A673 (cell line): ENCODE measurements at regions not wholly inside any gene's neighbourhood (a gene's known extent, or its start where the extent isn't known, plus 50 kb on each side); places are given as distances from the start of the nearest gene placed in this dataset.

Experiments
- BruUV-seq: library from RNA; stranded (reverse); fragments of 400-500 nt; replicated peaks from 2 replicates; lab custom pipeline; 2021; lab: Mats Ljungman, UMichigan
- CTCF ChIA-PET: fragments of 300-600 bp; sonication (Branson Sonifier 250); formaldehyde crosslinking; loops from one replicate; lab custom pipeline; 2022; ENCODE audit warnings: antibody characterized with exemption; lab: Charles Lee
- POLR2A ChIA-PET: fragments of 300-600 bp; sonication (Branson Sonifier 250); formaldehyde crosslinking; loops from one replicate; lab custom pipeline; 2022; ENCODE audit warnings: antibody characterized with exemption; ENCODE audit not compliant: low non-redundant PET; lab: Charles Lee
- DNase-seq: peaks from one replicate; pipeline ENCODE4 v3.0.0-alpha.2; 2015; ENCODE audit warnings: low spot score
- H3K27ac ChIP-seq: fragments of 200-600 bp; sonication (generic); 2 replicates; pipeline ENCODE4 v1.5.1; 2016; ENCODE audit warnings: mixed run types, low read depth, mild to moderate bottlenecking, mixed read lengths, antibody characterized with exemption, low read length; ENCODE audit not compliant: poor library complexity, severe bottlenecking
- H3K27me3 ChIP-seq: fragments of 200-600 bp; sonication (generic); replicated peaks from 2 replicates; pipeline ENCODE4 v1.6.1; 2017; ENCODE audit warnings: mixed run types, low read depth, mild to moderate bottlenecking, mixed read lengths, antibody characterized with exemption, low read length; ENCODE audit not compliant: insufficient read depth, poor library complexity
- H3K36me3 ChIP-seq: fragments of 200-600 bp; sonication (generic); 2 replicates; pipeline ENCODE4 v1.6.1; 2016; ENCODE audit warnings: mixed run types, mild to moderate bottlenecking, mixed read lengths, antibody characterized with exemption, low read length; ENCODE audit not compliant: insufficient read depth, poor library complexity, severe bottlenecking
- H3K4me1 ChIP-seq: fragments of 200-600 bp; sonication (generic); 2 replicates; pipeline ENCODE4 v1.6.1; 2017; ENCODE audit warnings: mixed run types, mild to moderate bottlenecking, mixed read lengths, antibody characterized with exemption, low read length; ENCODE audit not compliant: insufficient read depth, poor library complexity, severe bottlenecking
- H3K4me3 ChIP-seq: fragments of 200-600 bp; sonication (generic); 2 replicates; pipeline ENCODE4 v1.5.1; 2016; ENCODE audit warnings: low read depth, mixed run types, mild to moderate bottlenecking, mixed read lengths, low read length; ENCODE audit not compliant: poor library complexity, severe bottlenecking
- H3K9me3 ChIP-seq: fragments of 200-600 bp; sonication (generic); 2 replicates; pipeline ENCODE4 v1.6.1; 2016; ENCODE audit warnings: mixed run types, low read depth, mild to moderate bottlenecking, mixed read lengths, antibody characterized with exemption, low read length; ENCODE audit not compliant: poor library complexity, severe bottlenecking
- EZH2 ChIP-seq: fragments of 200-600 bp; sonication (generic); IDR thresholded peaks from 2 replicates; pipeline ENCODE4 v1.6.1; 2017; ENCODE audit warnings: borderline replicate concordance, low read depth, mild to moderate bottlenecking, mixed read lengths, antibody characterized with exemption, low read length; ENCODE audit not compliant: poor library complexity, severe bottlenecking
- intact Hi-C: fragments of 100-400 bp; cut with micrococcal nuclease; formaldehyde crosslinking; loops from one replicate; pipeline ENCODE4 v1.10.0; 2022; ENCODE audit not compliant: unreplicated experiment
- TF ChIP-seq, protein P1 (sequence below): fragments of 300-800, 200-600 bp; sonication (generic); conservative IDR thresholded peaks from 2 replicates; pipeline ENCODE4 v1.5.1; 2017; ENCODE audit warnings: low read depth, mild to moderate bottlenecking, antibody characterized with exemption, low read length, moderate library complexity, mixed read lengths

DNA sequence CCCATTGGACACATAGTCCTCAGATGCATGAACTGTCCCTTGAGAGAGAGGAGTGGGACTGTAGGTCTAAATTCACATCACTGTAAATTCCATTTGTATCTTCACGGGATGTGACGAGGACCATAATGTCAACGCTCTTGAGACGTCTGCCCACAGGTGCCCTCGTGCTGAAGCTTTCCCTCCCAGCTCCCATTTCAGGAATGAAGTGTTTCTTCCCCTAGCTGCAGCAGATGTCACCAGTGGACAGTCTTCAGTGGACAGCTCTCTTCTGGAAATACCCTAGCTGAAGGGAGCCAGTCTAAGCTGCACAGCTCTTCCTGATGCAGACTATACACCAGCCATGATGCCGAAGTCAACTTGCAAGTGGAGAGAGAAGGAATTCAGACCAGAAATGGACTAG, 217.4 kb upstream of the ECI2 start:
- Histone ChIP-seq H3K9me3 (no peaks in the 10 kb centered on the region), H3K4me1 (peaks cover 9% of the 10 kb centered on the region), H3K27ac (no peak overlapping the region), H3K27me3 (no peaks in the 10 kb centered on the region), H3K36me3 (no peaks in the 10 kb centered on the region), H3K4me3 (no peak overlapping the region)
- no TSS peak for BruUV-seq
- ChIA-PET CTCF (no interaction called here), POLR2A (no interaction called here)
- TF ChIP-seq EZH2: no peak
- TF ChIP-seq, protein P1, sequence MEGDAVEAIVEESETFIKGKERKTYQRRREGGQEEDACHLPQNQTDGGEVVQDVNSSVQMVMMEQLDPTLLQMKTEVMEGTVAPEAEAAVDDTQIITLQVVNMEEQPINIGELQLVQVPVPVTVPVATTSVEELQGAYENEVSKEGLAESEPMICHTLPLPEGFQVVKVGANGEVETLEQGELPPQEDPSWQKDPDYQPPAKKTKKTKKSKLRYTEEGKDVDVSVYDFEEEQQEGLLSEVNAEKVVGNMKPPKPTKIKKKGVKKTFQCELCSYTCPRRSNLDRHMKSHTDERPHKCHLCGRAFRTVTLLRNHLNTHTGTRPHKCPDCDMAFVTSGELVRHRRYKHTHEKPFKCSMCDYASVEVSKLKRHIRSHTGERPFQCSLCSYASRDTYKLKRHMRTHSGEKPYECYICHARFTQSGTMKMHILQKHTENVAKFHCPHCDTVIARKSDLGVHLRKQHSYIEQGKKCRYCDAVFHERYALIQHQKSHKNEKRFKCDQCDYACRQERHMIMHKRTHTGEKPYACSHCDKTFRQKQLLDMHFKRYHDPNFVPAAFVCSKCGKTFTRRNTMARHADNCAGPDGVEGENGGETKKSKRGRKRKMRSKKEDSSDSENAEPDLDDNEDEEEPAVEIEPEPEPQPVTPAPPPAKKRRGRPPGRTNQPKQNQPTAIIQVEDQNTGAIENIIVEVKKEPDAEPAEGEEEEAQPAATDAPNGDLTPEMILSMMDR: no peak
- intact Hi-C loops: no loop called here
- DNase-seq: no peak

DNA sequence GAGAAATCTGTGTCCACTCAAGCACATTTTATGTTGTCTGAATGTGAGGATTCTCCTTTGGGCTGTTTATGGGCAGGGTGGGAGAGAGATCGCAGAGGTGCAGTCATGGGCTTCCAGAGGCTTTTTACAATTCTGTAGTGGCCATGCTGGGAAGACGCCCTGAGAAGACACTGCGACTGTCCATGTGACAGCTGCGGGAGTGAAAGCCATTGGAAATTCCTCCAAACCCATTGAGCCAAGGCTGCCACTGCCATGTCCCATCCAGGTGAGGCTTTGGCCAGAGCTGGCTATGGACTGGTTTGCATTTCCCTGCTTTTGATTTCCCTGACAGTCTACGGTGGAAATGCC, 216.9 kb upstream of the ECI2 start:
- ChIA-PET CTCF (no interaction called here), POLR2A (interaction anchor here (0.6 kb wide), 1 partner anchor 490 kb away, joined by 8 read pairs; no protein-coding TSS in a partner anchor)
- TF ChIP-seq, protein P1: no peak
- TF ChIP-seq EZH2: no peak
- no TSS peak for BruUV-seq
- Histone ChIP-seq H3K27me3 (no peaks in the 10 kb centered on the region), H3K36me3 (no peaks in the 10 kb centered on the region), H3K4me3 (no peak overlapping the region), H3K4me1 (peaks cover 9% of the 10 kb centered on the region), H3K27ac (no peak overlapping the region), H3K9me3 (no peaks in the 10 kb centered on the region)
- no peak for DNase-seq
- intact Hi-C loops: no loop called here

DNA sequence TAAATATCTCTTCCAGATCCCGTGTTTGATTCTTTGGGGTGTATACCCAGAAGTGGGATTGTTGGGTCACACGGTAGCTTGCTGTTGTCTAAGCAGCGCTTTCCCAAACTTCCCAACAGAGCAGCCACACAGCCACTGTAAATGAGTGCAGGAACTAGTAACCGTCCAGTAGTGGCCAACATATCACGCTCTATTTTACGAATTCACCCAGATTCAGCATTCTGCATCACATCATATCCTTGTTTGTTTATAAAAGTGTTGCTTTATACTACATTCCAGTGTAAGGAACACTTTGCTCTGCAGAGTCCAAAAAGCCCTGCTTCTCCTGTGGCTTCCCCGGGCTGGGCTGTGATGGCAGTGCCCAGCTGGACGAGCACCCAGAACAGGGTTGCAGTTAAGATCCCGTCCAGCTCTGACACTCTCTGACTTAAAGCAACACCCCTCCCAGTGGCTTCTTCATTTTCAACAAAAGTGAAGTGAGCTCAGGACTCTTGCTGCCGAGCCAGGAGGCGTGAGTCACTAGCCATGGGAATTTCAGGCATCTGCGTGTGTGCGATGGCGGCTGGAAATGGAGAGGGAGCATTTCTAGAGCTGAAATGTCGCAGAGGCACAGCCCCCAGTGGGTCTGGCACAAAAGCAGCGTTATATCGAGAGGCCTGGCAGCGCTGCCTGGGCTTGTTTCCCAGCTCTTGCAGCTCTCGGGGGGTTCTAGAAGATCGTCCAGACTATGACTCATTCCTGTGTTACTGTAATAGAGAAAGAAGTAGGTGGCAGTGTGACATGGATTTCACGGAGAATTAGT, 216.3 kb upstream of the ECI2 start:
- peak; percentile 79 for DNase-seq
- Histone ChIP-seq H3K27ac (no peak overlapping the region), H3K27me3 (no peaks in the 10 kb centered on the region), H3K4me1 (peaks cover 9% of the 10 kb centered on the region), H3K36me3 (no peaks in the 10 kb centered on the region), H3K4me3 (no peak overlapping the region), H3K9me3 (no peaks in the 10 kb centered on the region)
- intact Hi-C loops: no loop called here
- POLR2A ChIA-PET: interaction anchor here (0.6 kb wide), 1 partner anchor 489 kb away, joined by 8 read pairs; no protein-coding TSS in a partner anchor
- CTCF ChIA-PET: no interaction called here
- TF ChIP-seq, protein P1: no peak
- TF ChIP-seq EZH2: no peak
- BruUV-seq: no TSS peak
